Hindlimb muscle (tissue), 1 donor: ENCODE measurements at regions not wholly inside any gene's neighbourhood (a gene's known extent, or its start where the extent isn't known, plus 50 kb on each side); places are given as distances from the start of the nearest gene placed in this dataset.
"Not testable (repeated sequence)": the region's sequence is repeated elsewhere in the genome, so short reads cannot be mapped to it uniquely, and the experiment has no call there.

Source experiments
- DNase-seq: peaks from one replicate; pipeline ENCODE4 v3.0.0-alpha.2; 2013

GRCh38 chr5:152456815-152457443 lies 51.9 kb upstream of the NMUR2 start:
- no peak for DNase-seq

- DNase-seq, result no peak
Observed at GRCh38 chr5:152462021-152462721, 57.1 kb upstream of the NMUR2 start.

- DNase-seq, result no peak
Observed at GRCh38 chr5:152464048-152464447, 59.0 kb upstream of the NMUR2 start.

- DNase-seq, result no peak
Observed at GRCh38 chr5:152465140-152465539, 60.1 kb upstream of the NMUR2 start.

- DNase-seq, result no peak
Observed at GRCh38 chr5:152466085-152466745, 61.1 kb upstream of the NMUR2 start.

- no peak for DNase-seq
Observed at GRCh38 chr5:152470167-152470566, 65.1 kb upstream of the NMUR2 start.

- DNase-seq, result peak; percentile 29
Observed at GRCh38 chr5:152472083-152472482, 67.0 kb upstream of the NMUR2 start.

- no peak for DNase-seq
Observed at GRCh38 chr5:152474961-152475360, 69.9 kb upstream of the NMUR2 start.

- no peak for DNase-seq
Observed at GRCh38 chr5:152477536-152477935, 72.5 kb upstream of the NMUR2 start.

GRCh38 chr5:152479866-152480265 lies 74.8 kb upstream of the NMUR2 start:
- DNase-seq, result not testable (repeated sequence)

GRCh38 chr5:152480677-152481076 lies 75.6 kb upstream of the NMUR2 start:
- not testable (repeated sequence) for DNase-seq

- DNase-seq, result no peak
Observed at GRCh38 chr5:152487130-152487529, 82.1 kb upstream of the NMUR2 start.

GRCh38 chr5:152488869-152489268 lies 83.8 kb upstream of the NMUR2 start:
- no peak for DNase-seq

- DNase-seq, result no peak
Observed at GRCh38 chr5:152499814-152500535, 94.9 kb upstream of the NMUR2 start.

GRCh38 chr5:152501294-152501693 lies 96.2 kb upstream of the NMUR2 start:
- no peak for DNase-seq

GRCh38 chr5:152503206-152503605 lies 98.1 kb upstream of the NMUR2 start:
- DNase-seq, result no peak

GRCh38 chr5:152505442-152506042 lies 100.5 kb upstream of the NMUR2 start:
- DNase-seq, result peak; percentile 50

- DNase-seq, result no peak
Observed at GRCh38 chr5:152511120-152511519, 106.0 kb upstream of the NMUR2 start.

GRCh38 chr5:152511531-152512132 lies 106.6 kb upstream of the NMUR2 start:
- DNase-seq, result no peak

- no peak for DNase-seq
Observed at GRCh38 chr5:152514827-152515397, 109.8 kb upstream of the NMUR2 start.

GRCh38 chr5:152523964-152524363 lies 118.9 kb upstream of the NMUR2 start:
- DNase-seq, result no peak
